ENCODE measurements at regions not wholly inside any gene's neighbourhood (a gene's known extent, or its start where the extent isn't known, plus 50 kb on each side); places are given as distances from the start of the nearest gene placed in this dataset.

DNA sequence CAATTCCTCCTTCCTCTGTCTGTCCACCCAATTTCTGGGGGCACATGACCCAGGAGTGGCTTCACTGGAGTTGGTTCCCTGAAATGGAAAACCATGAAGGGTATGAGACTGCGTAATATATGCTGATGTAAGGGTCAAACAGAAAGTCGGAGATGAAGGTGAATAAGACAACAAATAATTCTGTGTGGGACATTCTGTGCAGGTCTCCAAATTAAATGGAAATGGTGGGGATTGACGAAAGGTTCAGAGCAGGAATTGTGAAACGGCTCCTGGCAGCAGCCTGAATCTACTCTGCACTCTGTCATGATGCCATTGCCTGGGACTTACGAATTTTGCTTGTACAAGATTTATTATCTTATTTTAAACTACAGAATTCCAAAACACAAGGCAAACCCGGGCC, 174.8 kb upstream of the RORA start:
- TF ChIP-seq, protein P1, sequence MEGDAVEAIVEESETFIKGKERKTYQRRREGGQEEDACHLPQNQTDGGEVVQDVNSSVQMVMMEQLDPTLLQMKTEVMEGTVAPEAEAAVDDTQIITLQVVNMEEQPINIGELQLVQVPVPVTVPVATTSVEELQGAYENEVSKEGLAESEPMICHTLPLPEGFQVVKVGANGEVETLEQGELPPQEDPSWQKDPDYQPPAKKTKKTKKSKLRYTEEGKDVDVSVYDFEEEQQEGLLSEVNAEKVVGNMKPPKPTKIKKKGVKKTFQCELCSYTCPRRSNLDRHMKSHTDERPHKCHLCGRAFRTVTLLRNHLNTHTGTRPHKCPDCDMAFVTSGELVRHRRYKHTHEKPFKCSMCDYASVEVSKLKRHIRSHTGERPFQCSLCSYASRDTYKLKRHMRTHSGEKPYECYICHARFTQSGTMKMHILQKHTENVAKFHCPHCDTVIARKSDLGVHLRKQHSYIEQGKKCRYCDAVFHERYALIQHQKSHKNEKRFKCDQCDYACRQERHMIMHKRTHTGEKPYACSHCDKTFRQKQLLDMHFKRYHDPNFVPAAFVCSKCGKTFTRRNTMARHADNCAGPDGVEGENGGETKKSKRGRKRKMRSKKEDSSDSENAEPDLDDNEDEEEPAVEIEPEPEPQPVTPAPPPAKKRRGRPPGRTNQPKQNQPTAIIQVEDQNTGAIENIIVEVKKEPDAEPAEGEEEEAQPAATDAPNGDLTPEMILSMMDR (IDR thresholded peaks at IDR 0.05; ENCODE audit: low read depth, low read length) = no peak
- TF ChIP-seq EZH2phosphoT487 (IDR thresholded peaks at IDR 0.05; ENCODE audit: low read depth) = no peak

Data from OCI-LY3 (cell line).